Chondrocyte (in vitro differentiated cells): ENCODE measurements at regions not wholly inside any gene's neighbourhood (a gene's known extent, or its start where the extent isn't known, plus 50 kb on each side); places are given as distances from the start of the nearest gene placed in this dataset.

ENCODE experiments used
- DNase-seq: peaks from one replicate; pipeline ENCODE4 v3.0.0; 2021; ENCODE audit warnings: mixed read lengths, low spot score
- H3K27ac Mint-ChIP-seq: one replicate; pipeline ENCODE4 v1.8.0; 2021; ENCODE audit warnings: mild to moderate bottlenecking, moderate library complexity, mixed read lengths; ENCODE audit not compliant: unreplicated experiment
- H3K27me3 Mint-ChIP-seq: 2 replicates; pipeline ENCODE4 v1.8.0; 2021; ENCODE audit warnings: low read depth, mixed read lengths
- H3K36me3 Mint-ChIP-seq: 2 replicates; pipeline ENCODE4 v1.8.0; 2021; ENCODE audit warnings: low read depth, mixed read lengths
- H3K4me1 Mint-ChIP-seq: 2 replicates; pipeline ENCODE4 v1.8.0; 2021; ENCODE audit warnings: low read depth, mild to moderate bottlenecking, mixed read lengths
- H3K4me3 Mint-ChIP-seq: one replicate; pipeline ENCODE4 v1.8.0; 2021; ENCODE audit warnings: mild to moderate bottlenecking, moderate library complexity, mixed read lengths; ENCODE audit not compliant: unreplicated experiment
- H3K9me3 Mint-ChIP-seq: 2 replicates; pipeline ENCODE4 v1.8.0; 2021; ENCODE audit warnings: low read depth, mixed read lengths
- CTCF ChIP-seq: fragments of 200-600 bp; sonication (generic); IDR thresholded peaks from 2 replicates; pipeline ENCODE4 v1.5.0; 2021; ENCODE audit warnings: antibody characterized with exemption, mild to moderate bottlenecking, moderate library complexity

- peak overlapping the region; percentile 78 for H3K27ac Mint-ChIP-seq
- H3K4me1 Mint-ChIP-seq = peaks cover 49% of the 10 kb centered on the region
- no peak for DNase-seq
- H3K27me3 Mint-ChIP-seq = no peaks in the 10 kb centered on the region
- TF ChIP-seq CTCF = no peak
- peaks cover 33% of the 10 kb centered on the region for H3K9me3 Mint-ChIP-seq
- peak overlapping the region; percentile 10 for H3K4me3 Mint-ChIP-seq
- H3K36me3 Mint-ChIP-seq = peaks cover 22% of the 10 kb centered on the region
Observed at GRCh38 chr7:81648716-81649115, 121.1 kb downstream of the HGF start.

- H3K4me1 Mint-ChIP-seq = peaks cover 48% of the 10 kb centered on the region
- no peak for DNase-seq
- peaks cover 24% of the 10 kb centered on the region for H3K9me3 Mint-ChIP-seq
- H3K4me3 Mint-ChIP-seq = no peak overlapping the region
- no peak overlapping the region for H3K27ac Mint-ChIP-seq
- H3K36me3 Mint-ChIP-seq = peaks cover 16% of the 10 kb centered on the region
- no peak for TF ChIP-seq CTCF
- H3K27me3 Mint-ChIP-seq = no peaks in the 10 kb centered on the region
Observed at GRCh38 chr7:81645435-81645834, 124.4 kb downstream of the HGF start.

- peaks cover 17% of the 10 kb centered on the region for H3K36me3 Mint-ChIP-seq
- no peak overlapping the region for H3K27ac Mint-ChIP-seq
- no peak for DNase-seq
- H3K4me1 Mint-ChIP-seq = peaks cover 48% of the 10 kb centered on the region
- no peak overlapping the region for H3K4me3 Mint-ChIP-seq
- H3K9me3 Mint-ChIP-seq = peaks cover 26% of the 10 kb centered on the region
- TF ChIP-seq CTCF = no peak
- H3K27me3 Mint-ChIP-seq = no peaks in the 10 kb centered on the region
Observed at GRCh38 chr7:81641873-81642272, 128.0 kb downstream of the HGF start.

- H3K36me3 Mint-ChIP-seq = peaks cover 14% of the 10 kb centered on the region
- peak overlapping the region; percentile 93 for H3K27ac Mint-ChIP-seq
- H3K9me3 Mint-ChIP-seq = peaks cover 20% of the 10 kb centered on the region
- peak overlapping the region; percentile 17 for H3K4me3 Mint-ChIP-seq
- H3K27me3 Mint-ChIP-seq = no peaks in the 10 kb centered on the region
- DNase-seq = no peak
- TF ChIP-seq CTCF = no peak
- peaks cover 66% of the 10 kb centered on the region for H3K4me1 Mint-ChIP-seq
Observed at GRCh38 chr7:81638198-81638597, 131.6 kb downstream of the HGF start.

- peaks cover 67% of the 10 kb centered on the region for H3K4me1 Mint-ChIP-seq
- no peak for DNase-seq
- peak overlapping the region; percentile 93 for H3K27ac Mint-ChIP-seq
Observed at GRCh38 chr7:81637534-81637933, 132.3 kb downstream of the HGF start.

More at GRCh38 chr7:81637534-81637933, 132.3 kb downstream of the HGF start:
- Mint-ChIP-seq H3K27me3 (no peaks in the 10 kb centered on the region), H3K36me3 (peaks cover 14% of the 10 kb centered on the region), H3K4me3 (no peak overlapping the region), H3K9me3 (peaks cover 20% of the 10 kb centered on the region)
- TF ChIP-seq CTCF = no peak
